Motor neuron (in vitro differentiated cells): ENCODE measurements at regions not wholly inside any gene's neighbourhood (a gene's known extent, or its start where the extent isn't known, plus 50 kb on each side); places are given as distances from the start of the nearest gene placed in this dataset.
A peak's percentile ranks its signal among the peaks of the same experiment; 100 is the strongest.

Experiments used
- ATAC-seq, 8 experiments: fragments of 200-7000 bp; cut with Tn5 transposase; replicated peaks in 6 of 8; 2 replicates each; pipeline ENCODE4 v1.8.0; 2021; ENCODE audit warnings: mild to moderate bottlenecking in 8 of 8, moderate library complexity in 8 of 8
- H3K27ac ChIP-seq, 2 donors: fragments of 250-450 bp; sonication (Bioruptor Pico); 2 replicates each; pipeline ENCODE4 v1.9.0; 2021; ENCODE audit warnings: antibody characterized with exemption in 2 of 2, mild to moderate bottlenecking in 2 of 2, moderate library complexity in 1 of 2
- H3K4me1 ChIP-seq, 2 donors: fragments of 250-450 bp; sonication (Bioruptor Pico); replicated peaks in 1 of 2; 2 replicates each; pipeline ENCODE4 v1.6.1; 2021; ENCODE audit warnings: antibody characterized with exemption in 2 of 2, mild to moderate bottlenecking in 2 of 2, moderate library complexity in 1 of 2
- H3K4me3 ChIP-seq, 5 donors: fragments of 250-450 bp; sonication (Bioruptor Pico); 2 replicates each; pipeline ENCODE4 v1.9.0; 2021; ENCODE audit warnings: antibody characterized with exemption in 5 of 5, mild to moderate bottlenecking in 5 of 5, moderate library complexity in 4 of 5
- WGBS, 10 experiments: fragments of 450-650 bp; shearing (Covaris generic); methylation state at CpG; one replicate each; pipeline ENCODE4 v1.0.0; 2022; 5-methylcytosine and 5-hydroxymethylcytosine counted together
- in situ Hi-C, 9 experiments: fragments of 400-800 bp; cut with MboI; loops; one replicate each; pipeline ENCODE4 v1.15.0; 2021; ENCODE audit warnings: low sequenced_read_pairs in 9 of 9, low pct_unique_long_range_greater_than_20kb in 2 of 9; ENCODE audit not compliant: unreplicated experiment in 9 of 9

- H3K4me1 ChIP-seq, result peaks cover 25 to 34% of the 10 kb centered on the region in 2 donors
- H3K27ac ChIP-seq, result peak overlapping the region in 1 of 2 donors; percentile 33
- in situ Hi-C loops, result no loop called here
- no peak overlapping the region for H3K4me3 ChIP-seq
- ATAC-seq, result peak in 6 of 8 experiments; percentile 33 to 74 (median 55)
- WGBS, 10 experiments, result 37 to 76% (median 63%) methylated on average over 1 to 5 of the region's 11 CpGs; no CpG with 5 or more reads in 1 of the 10 experiments
These were observed 228.0 kb downstream of the UACA start for GRCh38 chr15:70535071-70535954.

GRCh38 chr15:70533931-70534742, 229.2 kb downstream of the UACA start:
- in situ Hi-C loops, result no loop called here
- Histone ChIP-seq H3K4me1 (peaks cover 25 to 34% of the 10 kb centered on the region in 2 donors), H3K27ac (no peak overlapping the region), H3K4me3 (no peak overlapping the region)
- 27 to 93% (median 67%) methylated on average over 2 to 4 of the region's 4 CpGs; no CpG with 5 or more reads in 2 of the 10 experiments for WGBS, 10 experiments
- no peak for ATAC-seq

GRCh38 chr15:70532531-70533186, 230.7 kb downstream of the UACA start:
- WGBS, 10 experiments, result 80 to 100% (median 82%) methylated on average over 1 to 2 of the region's 5 CpGs; no CpG with 5 or more reads in 7 of the 10 experiments
- Histone ChIP-seq H3K4me3 (no peak overlapping the region), H3K4me1 (peaks cover 25 to 37% of the 10 kb centered on the region in 2 donors), H3K27ac (no peak overlapping the region)
- no peak for ATAC-seq
- in situ Hi-C loops, result no loop called here

GRCh38 chr15:70531576-70531975, 231.8 kb downstream of the UACA start:
- no peak overlapping the region for H3K27ac ChIP-seq
- in situ Hi-C loops, result no loop called here
- peaks cover 30 to 43% of the 10 kb centered on the region in 2 donors for H3K4me1 ChIP-seq
- peak in 3 of 8 experiments; percentile 9 to 18 (median 17) for ATAC-seq
- WGBS, 10 experiments, result 20 to 63% (median 60%) methylated on average over 1 to 2 of the region's 2 CpGs; no CpG with 5 or more reads in 5 of the 10 experiments
- no peak overlapping the region for H3K4me3 ChIP-seq

GRCh38 chr15:70530906-70531305, 232.5 kb downstream of the UACA start:
- Histone ChIP-seq H3K4me1 (peaks cover 35 to 43% of the 10 kb centered on the region in 2 donors), H3K27ac (no peak overlapping the region), H3K4me3 (no peak overlapping the region)
- no peak for ATAC-seq
- 45 to 88% (median 60%) methylated on average over 2 to 6 of the region's 8 CpGs; no CpG with 5 or more reads in 3 of the 10 experiments for WGBS, 10 experiments
- in situ Hi-C loops, result no loop called here

- WGBS, 10 experiments, result 79 to 100% (median 93%) methylated on average over 2 to 4 of the region's 4 CpGs; no CpG with 5 or more reads in 3 of the 10 experiments
- Histone ChIP-seq H3K4me3 (no peak overlapping the region), H3K27ac (no peak overlapping the region), H3K4me1 (peaks cover 33 to 43% of the 10 kb centered on the region in 2 donors)
- in situ Hi-C loops, result no loop called here
- no peak for ATAC-seq
These were observed 232.9 kb downstream of the UACA start for GRCh38 chr15:70530503-70530902.

GRCh38 chr15:70530017-70530499, 233.3 kb downstream of the UACA start:
- H3K4me3 ChIP-seq, result no peak overlapping the region
- H3K4me1 ChIP-seq, result peaks cover 28 to 43% of the 10 kb centered on the region in 2 donors
- no peak overlapping the region for H3K27ac ChIP-seq
- in situ Hi-C loops, result no loop called here
- no peak for ATAC-seq
- 40 to 100% (median 71%) methylated on average over 1 to 4 of the region's 5 CpGs; no CpG with 5 or more reads in 5 of the 10 experiments for WGBS, 10 experiments

- in situ Hi-C loops, result no loop called here
- Histone ChIP-seq H3K4me3 (no peak overlapping the region), H3K4me1 (peaks cover 35 to 46% of the 10 kb centered on the region in 2 donors), H3K27ac (no peak overlapping the region)
- ATAC-seq, result no peak
- WGBS, 10 experiments, result 70 to 100% (median 88%) methylated on average over 1 to 4 of the region's 4 CpGs; no CpG with 5 or more reads in 2 of the 10 experiments
These were observed 234.5 kb downstream of the UACA start for GRCh38 chr15:70528816-70529215.

GRCh38 chr15:70528270-70528706, 235.1 kb downstream of the UACA start:
- in situ Hi-C loops, result no loop called here
- H3K4me3 ChIP-seq, result no peak overlapping the region
- peaks cover 40 to 52% of the 10 kb centered on the region in 2 donors for H3K4me1 ChIP-seq
- no peak overlapping the region for H3K27ac ChIP-seq
- no peak for ATAC-seq
- 67 to 100% (median 96%) methylated on average over 1 to 5 of the region's 6 CpGs; no CpG with 5 or more reads in 3 of the 10 experiments for WGBS, 10 experiments

GRCh38 chr15:70526974-70527325, 236.4 kb downstream of the UACA start:
- Histone ChIP-seq H3K4me1 (peaks cover 40 to 53% of the 10 kb centered on the region in 2 donors), H3K4me3 (no peak overlapping the region), H3K27ac (peak overlapping the region; percentile 65 to 85)
- in situ Hi-C loops, result no loop called here
- WGBS, 10 experiments, result 22 to 90% (median 70%) methylated on average over 2 to 6 of the region's 6 CpGs
- ATAC-seq, result no peak

- WGBS, 10 experiments, result 9 to 60% (median 34%) methylated on average over 1 to 6 of the region's 12 CpGs; no CpG with 5 or more reads in 3 of the 10 experiments
- Histone ChIP-seq H3K4me3 (no peak overlapping the region), H3K4me1 (peaks cover 35 to 48% of the 10 kb centered on the region in 2 donors), H3K27ac (peak overlapping the region; percentile 67 to 85)
- peak; percentile 89 to 97 (median 94) for ATAC-seq
- in situ Hi-C loops, result no loop called here
These were observed 237.0 kb downstream of the UACA start for GRCh38 chr15:70526221-70526973.

GRCh38 chr15:70525551-70525950, 237.8 kb downstream of the UACA start:
- Histone ChIP-seq H3K27ac (peak overlapping the region; percentile 67 to 85), H3K4me1 (peaks cover 35 to 48% of the 10 kb centered on the region in 2 donors), H3K4me3 (no peak overlapping the region)
- ATAC-seq, result no peak
- 80 to 100% (median 100%) methylated on average over 1 of the region's 1 CpG; no CpG with 5 or more reads in 4 of the 10 experiments for WGBS, 10 experiments
- in situ Hi-C loops, result no loop called here
